ENCODE measurements at regions not wholly inside any gene's neighbourhood (a gene's known extent, or its start where the extent isn't known, plus 50 kb on each side); places are given as distances from the start of the nearest gene placed in this dataset.

DNA sequence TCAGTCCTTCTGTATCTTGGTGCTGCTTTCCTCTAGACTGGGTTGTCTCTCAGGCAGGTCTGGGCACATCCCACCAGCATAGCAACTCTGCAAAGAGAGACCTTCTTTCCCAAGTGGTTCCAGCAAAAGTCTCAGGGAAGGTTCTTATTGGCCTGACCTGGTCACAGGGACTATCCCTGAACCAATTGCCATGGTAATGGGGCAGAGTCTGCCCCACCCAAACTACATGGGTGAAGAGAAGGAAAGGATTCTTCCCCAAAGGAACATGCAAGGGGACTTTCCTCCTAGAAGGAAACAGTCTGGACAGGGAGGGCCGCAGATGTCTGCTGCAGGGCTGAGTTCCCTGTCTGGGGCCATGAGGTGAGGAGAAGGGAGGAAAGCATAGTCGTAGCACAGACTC lies 122.2 kb upstream of the NCOR2 start:
- no peaks in the 10 kb centered on the region for H3K36me3 ChIP-seq (ENCODE audit: control insufficient read depth in 2 of 2, insufficient read depth in 2 of 2, low read length in 1 of 2)
- no peak overlapping the region for H3K4me3 ChIP-seq (ENCODE audit: low read depth in 1 of 2, low read length in 2 of 2)
- no peak overlapping the region for H3K27ac ChIP-seq (ENCODE audit: low read depth in 2 of 2, low read length in 1 of 2)
- no peaks in the 10 kb centered on the region for H3K27me3 ChIP-seq (ENCODE audit: control insufficient read depth in 1 of 2, insufficient read depth in 2 of 2, low read length in 2 of 2)
- H3K9me3 ChIP-seq (ENCODE audit: control insufficient read depth in 2 of 2, insufficient read depth in 1 of 2, low read depth in 1 of 2, low read length in 1 of 2) = peaks cover 0 to 4% of the 10 kb centered on the region in 2 donors
- peaks cover 6 to 9% of the 10 kb centered on the region in 2 donors for H3K4me1 ChIP-seq (ENCODE audit: control insufficient read depth in 2 of 2, insufficient read depth in 2 of 2, low read length in 1 of 2)
- WGBS, 2 donors = 74 to 84% methylated on average over 2 of the region's 2 CpGs

DNA sequence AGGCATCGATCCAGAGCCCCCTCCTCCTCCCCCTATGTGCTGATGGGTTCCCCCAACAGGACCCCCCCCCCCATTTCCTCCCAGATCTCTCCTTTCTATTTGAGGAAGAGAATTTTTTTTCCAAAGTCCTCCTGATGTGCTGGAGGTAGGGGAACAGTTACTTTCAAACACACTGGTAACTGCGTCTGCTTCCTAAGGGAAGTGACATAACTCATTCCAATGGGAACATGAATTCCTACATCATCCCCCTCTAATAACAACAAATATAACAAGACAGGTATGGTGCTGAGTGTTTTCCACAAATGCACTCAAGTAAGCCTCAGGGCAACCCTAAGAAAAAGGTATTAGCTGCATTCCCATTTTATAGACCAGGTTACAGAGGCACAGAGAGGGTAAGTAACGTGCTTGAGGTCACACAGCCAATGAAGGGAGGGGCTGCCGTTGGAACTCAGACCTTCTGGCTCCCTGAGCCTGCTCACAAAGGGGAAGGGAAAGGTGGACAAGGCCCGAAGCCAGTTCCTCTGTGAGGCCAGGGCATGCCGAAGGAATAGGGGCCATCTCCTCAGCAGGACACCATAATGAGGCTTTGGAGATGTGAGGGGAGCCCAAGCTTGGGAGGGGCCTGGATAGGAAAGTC lies 121.1 kb upstream of the NCOR2 start:
- Histone ChIP-seq H3K27ac (ENCODE audit: low read depth in 2 of 2, low read length in 1 of 2) (peak overlapping the region in 1 of 2 donors; percentile 1), H3K4me3 (ENCODE audit: low read depth in 1 of 2, low read length in 2 of 2) (no peak overlapping the region), H3K36me3 (ENCODE audit: control insufficient read depth in 2 of 2, insufficient read depth in 2 of 2, low read length in 1 of 2) (no peaks in the 10 kb centered on the region), H3K27me3 (ENCODE audit: control insufficient read depth in 1 of 2, insufficient read depth in 2 of 2, low read length in 2 of 2) (no peaks in the 10 kb centered on the region), H3K9me3 (ENCODE audit: control insufficient read depth in 2 of 2, insufficient read depth in 1 of 2, low read depth in 1 of 2, low read length in 1 of 2) (peaks cover 0 to 4% of the 10 kb centered on the region in 2 donors), H3K4me1 (ENCODE audit: control insufficient read depth in 2 of 2, insufficient read depth in 2 of 2, low read length in 1 of 2) (peaks cover 8% of the 10 kb centered on the region in 2 donors)
- 63 to 64% methylated on average over 6 of the region's 6 CpGs for WGBS, 2 donors

DNA sequence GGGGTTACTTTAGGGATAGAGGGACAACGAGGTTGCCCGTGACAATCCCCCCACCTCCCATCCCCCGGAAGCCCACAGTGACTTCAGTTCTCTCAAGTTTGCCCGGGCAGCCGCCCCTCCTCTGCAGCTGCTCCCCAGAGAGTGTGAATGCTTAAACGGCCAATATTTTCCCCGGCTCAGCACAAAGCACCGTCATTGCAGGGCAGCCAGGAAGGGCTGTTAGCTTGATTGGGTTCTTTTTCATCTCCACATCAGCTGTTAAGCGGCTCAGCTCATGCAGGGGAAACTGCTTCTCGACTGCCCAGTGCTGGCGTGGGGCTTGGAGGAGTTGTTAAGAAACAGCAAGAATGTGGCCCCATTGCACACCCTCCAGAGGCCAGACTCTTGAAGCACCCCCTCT lies 120.5 kb upstream of the NCOR2 start:
- Histone ChIP-seq H3K27me3 (ENCODE audit: control insufficient read depth in 1 of 2, insufficient read depth in 2 of 2, low read length in 2 of 2) (no peaks in the 10 kb centered on the region), H3K36me3 (ENCODE audit: control insufficient read depth in 2 of 2, insufficient read depth in 2 of 2, low read length in 1 of 2) (no peaks in the 10 kb centered on the region), H3K27ac (ENCODE audit: low read depth in 2 of 2, low read length in 1 of 2) (peak overlapping the region; percentile 1 to 56), H3K4me1 (ENCODE audit: control insufficient read depth in 2 of 2, insufficient read depth in 2 of 2, low read length in 1 of 2) (peaks cover 8 to 9% of the 10 kb centered on the region in 2 donors), H3K4me3 (ENCODE audit: low read depth in 1 of 2, low read length in 2 of 2) (no peak overlapping the region), H3K9me3 (ENCODE audit: control insufficient read depth in 2 of 2, insufficient read depth in 1 of 2, low read depth in 1 of 2, low read length in 1 of 2) (peaks cover 0 to 4% of the 10 kb centered on the region in 2 donors)
- whole genome bisulfite sequencing, 2 donors = 17 to 29% methylated on average over 11 of the region's 11 CpGs

DNA sequence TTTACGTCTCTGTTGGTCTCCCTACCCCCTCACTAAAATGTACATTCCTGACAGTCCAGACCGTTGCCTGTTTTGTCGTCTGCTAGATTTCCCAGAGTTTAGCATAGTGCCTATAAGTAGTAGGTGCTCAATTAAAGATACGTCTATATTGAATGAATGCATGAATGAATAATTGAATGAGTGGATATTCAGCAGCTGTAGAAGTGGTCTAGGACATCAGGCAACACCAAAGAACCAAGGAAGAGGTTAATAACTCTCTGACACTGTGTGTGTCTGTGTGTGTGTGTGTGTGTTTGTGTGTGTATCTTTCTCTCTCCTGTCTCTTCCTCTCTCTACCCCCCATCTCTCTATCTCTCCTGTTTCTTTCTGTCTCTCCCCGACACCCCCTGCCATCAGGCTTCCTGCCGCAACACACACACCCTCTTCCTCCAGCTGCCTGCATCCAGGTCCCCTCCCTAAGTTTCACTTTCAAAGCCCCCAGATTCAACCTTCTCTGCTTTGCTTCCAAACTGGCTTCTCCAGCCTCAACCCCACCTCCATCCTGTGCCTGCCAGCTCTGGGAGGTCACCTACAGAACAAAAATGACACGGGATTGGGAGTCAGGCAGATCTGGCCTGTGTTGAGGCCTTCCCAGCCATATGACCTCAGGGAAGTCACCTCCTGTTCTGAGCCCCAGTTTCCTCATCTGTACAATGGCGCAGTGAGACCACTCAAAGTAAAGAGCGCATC lies 119.9 kb upstream of the NCOR2 start:
- Histone ChIP-seq H3K4me3 (ENCODE audit: low read depth in 1 of 2, low read length in 2 of 2) (no peak overlapping the region), H3K4me1 (ENCODE audit: control insufficient read depth in 2 of 2, insufficient read depth in 2 of 2, low read length in 1 of 2) (peaks cover 10 to 15% of the 10 kb centered on the region in 2 donors)

DNA sequence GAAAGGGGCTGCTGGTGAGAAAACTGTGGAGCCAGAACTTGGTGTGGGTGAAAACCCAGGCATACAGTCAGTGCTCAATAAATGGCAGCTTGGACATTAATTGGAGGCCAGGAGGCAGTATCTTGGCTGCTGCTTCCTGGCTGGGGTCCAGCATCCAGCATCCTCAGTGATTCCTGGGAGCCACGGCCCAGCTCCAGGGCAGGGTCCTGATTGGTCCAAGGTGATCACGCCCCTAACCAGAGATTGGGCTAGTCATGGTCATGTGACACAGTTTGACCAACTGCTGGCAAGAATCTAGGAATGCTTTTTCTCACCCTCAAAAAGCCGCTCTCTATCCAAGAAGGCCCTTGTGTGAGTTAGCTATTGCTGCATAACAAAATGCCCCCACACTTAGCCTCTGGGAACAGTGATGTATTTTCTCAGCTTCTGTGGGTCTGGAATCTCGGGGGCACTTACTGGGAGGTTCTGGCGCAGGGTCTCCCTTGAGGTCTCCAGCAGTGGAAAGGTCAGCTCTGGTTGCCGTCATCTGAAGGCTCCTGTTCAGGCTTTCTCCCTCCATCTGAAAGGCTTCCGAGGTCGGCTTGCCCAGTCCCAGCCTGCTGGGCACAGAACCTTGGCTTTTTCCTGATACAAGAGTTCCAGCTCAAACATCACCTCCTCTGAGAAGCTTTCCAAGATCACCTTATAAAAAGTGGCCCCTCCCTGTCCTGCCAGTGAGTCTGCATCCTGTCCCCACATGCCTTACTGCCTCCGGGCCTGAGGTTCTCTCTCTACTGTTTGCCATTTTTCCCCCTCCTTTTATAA lies 119.2 kb upstream of the NCOR2 start:
- WGBS, 2 donors = 80 to 81% methylated on average over 9 of the region's 9 CpGs
- H3K36me3 ChIP-seq (ENCODE audit: control insufficient read depth in 2 of 2, insufficient read depth in 2 of 2, low read length in 1 of 2) = no peaks in the 10 kb centered on the region
- no peaks in the 10 kb centered on the region for H3K9me3 ChIP-seq (ENCODE audit: control insufficient read depth in 2 of 2, insufficient read depth in 1 of 2, low read depth in 1 of 2, low read length in 1 of 2)
- no peaks in the 10 kb centered on the region for H3K27me3 ChIP-seq (ENCODE audit: control insufficient read depth in 1 of 2, insufficient read depth in 2 of 2, low read length in 2 of 2)
- H3K27ac ChIP-seq (ENCODE audit: low read depth in 2 of 2, low read length in 1 of 2) = peak overlapping the region in 1 of 2 donors; percentile 93
- peaks cover 14 to 23% of the 10 kb centered on the region in 2 donors for H3K4me1 ChIP-seq (ENCODE audit: control insufficient read depth in 2 of 2, insufficient read depth in 2 of 2, low read length in 1 of 2)
- H3K4me3 ChIP-seq (ENCODE audit: low read depth in 1 of 2, low read length in 2 of 2) = no peak overlapping the region

More for the DNA sequence above, 119.9 kb upstream of the NCOR2 start:
- WGBS, 2 donors = 62 to 64% methylated on average over 9 of the region's 9 CpGs
- Histone ChIP-seq H3K9me3 (ENCODE audit: control insufficient read depth in 2 of 2, insufficient read depth in 1 of 2, low read depth in 1 of 2, low read length in 1 of 2) (peaks cover 0 to 2% of the 10 kb centered on the region in 2 donors), H3K27me3 (ENCODE audit: control insufficient read depth in 1 of 2, insufficient read depth in 2 of 2, low read length in 2 of 2) (no peaks in the 10 kb centered on the region), H3K27ac (ENCODE audit: low read depth in 2 of 2, low read length in 1 of 2) (peak overlapping the region in 1 of 2 donors; percentile 56), H3K36me3 (ENCODE audit: control insufficient read depth in 2 of 2, insufficient read depth in 2 of 2, low read length in 1 of 2) (no peaks in the 10 kb centered on the region)

DNA sequence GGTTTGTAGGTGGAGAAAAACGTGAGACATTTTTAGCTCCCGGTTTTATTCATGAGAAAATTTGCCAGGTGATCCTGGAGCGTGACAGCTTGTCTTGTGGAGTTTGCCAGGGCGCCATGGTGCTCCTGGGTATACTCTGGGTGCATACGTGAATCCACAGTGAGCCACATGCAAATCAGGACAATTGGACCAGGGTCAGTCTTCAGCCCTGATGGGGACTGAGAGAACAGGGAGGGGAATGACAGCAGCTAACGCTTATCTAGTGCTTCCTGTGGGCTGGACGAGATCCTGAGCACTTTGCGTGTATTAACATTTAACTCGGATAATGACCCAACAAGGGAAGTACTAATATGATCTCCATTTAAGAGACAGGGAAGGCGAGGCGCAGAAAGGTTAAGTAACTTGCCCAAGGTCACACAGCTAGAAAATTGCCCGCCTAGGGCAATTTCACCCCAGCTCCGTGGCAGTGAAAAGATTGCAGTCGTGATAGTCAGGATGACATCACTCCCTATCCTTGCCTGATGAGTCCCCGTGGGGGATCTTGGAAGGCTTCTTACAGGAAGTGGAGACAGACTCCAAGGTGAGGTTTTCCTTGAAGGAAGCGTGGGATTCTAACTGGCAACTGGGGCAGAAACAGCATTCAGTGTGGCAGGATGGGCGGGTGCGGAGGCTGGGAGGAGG lies 118.4 kb upstream of the NCOR2 start:
- H3K9me3 ChIP-seq (ENCODE audit: control insufficient read depth in 2 of 2, insufficient read depth in 1 of 2, low read depth in 1 of 2, low read length in 1 of 2) = no peaks in the 10 kb centered on the region
- H3K4me1 ChIP-seq (ENCODE audit: control insufficient read depth in 2 of 2, insufficient read depth in 2 of 2, low read length in 1 of 2) = peaks cover 14 to 24% of the 10 kb centered on the region in 2 donors
- no peaks in the 10 kb centered on the region for H3K27me3 ChIP-seq (ENCODE audit: control insufficient read depth in 1 of 2, insufficient read depth in 2 of 2, low read length in 2 of 2)
- H3K36me3 ChIP-seq (ENCODE audit: control insufficient read depth in 2 of 2, insufficient read depth in 2 of 2, low read length in 1 of 2) = no peaks in the 10 kb centered on the region
- 37 to 46% methylated on average over 18 of the region's 18 CpGs for WGBS, 2 donors
- no peak overlapping the region for H3K4me3 ChIP-seq (ENCODE audit: low read depth in 1 of 2, low read length in 2 of 2)
- H3K27ac ChIP-seq (ENCODE audit: low read depth in 2 of 2, low read length in 1 of 2) = peak overlapping the region; percentile 90 to 93

DNA sequence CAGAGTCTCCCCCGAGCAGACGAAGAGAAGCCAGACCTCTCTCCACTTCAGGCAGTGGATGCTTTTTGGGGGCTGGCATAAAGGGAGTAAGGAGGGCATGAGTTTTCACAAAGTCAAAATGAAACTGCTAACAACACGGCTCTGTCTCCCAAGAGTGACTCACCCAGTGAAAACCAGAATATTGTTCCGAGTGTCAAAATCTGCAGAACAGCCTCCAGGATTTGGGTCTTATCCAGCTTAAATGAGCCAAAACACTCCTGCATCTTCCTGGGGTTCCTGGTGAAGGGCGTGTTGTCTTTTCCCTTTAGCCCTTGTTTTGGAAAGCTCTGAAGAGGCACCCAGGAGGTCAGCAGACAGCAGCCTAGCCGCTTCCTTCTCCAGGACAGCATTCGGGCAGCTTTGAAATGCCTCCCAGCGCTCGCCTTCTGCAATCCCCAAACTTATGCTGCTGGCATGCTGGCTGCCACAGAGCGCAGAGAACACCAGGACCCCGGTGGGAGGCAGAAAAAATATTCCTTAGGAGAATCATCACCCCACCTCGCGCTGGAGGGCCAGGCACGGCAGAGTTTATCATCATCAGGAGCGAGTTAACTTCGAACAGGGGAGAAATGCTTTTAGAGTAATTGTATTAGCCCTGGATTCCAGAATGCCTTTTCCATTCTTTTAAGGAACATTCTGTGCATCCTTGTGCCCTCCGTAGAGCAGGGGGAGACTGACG lies 117.7 kb upstream of the NCOR2 start:
- H3K36me3 ChIP-seq (ENCODE audit: control insufficient read depth in 2 of 2, insufficient read depth in 2 of 2, low read length in 1 of 2) = no peaks in the 10 kb centered on the region
- no peaks in the 10 kb centered on the region for H3K9me3 ChIP-seq (ENCODE audit: control insufficient read depth in 2 of 2, insufficient read depth in 1 of 2, low read depth in 1 of 2, low read length in 1 of 2)
- H3K27ac ChIP-seq (ENCODE audit: low read depth in 2 of 2, low read length in 1 of 2) = peak overlapping the region; percentile 90 to 93
- peak overlapping the region; percentile 10 to 33 for H3K4me3 ChIP-seq (ENCODE audit: low read depth in 1 of 2, low read length in 2 of 2)
- H3K27me3 ChIP-seq (ENCODE audit: control insufficient read depth in 1 of 2, insufficient read depth in 2 of 2, low read length in 2 of 2) = no peaks in the 10 kb centered on the region
- H3K4me1 ChIP-seq (ENCODE audit: control insufficient read depth in 2 of 2, insufficient read depth in 2 of 2, low read length in 1 of 2) = peaks cover 14 to 24% of the 10 kb centered on the region in 2 donors
- WGBS, 2 donors = 24 to 32% methylated on average over 18 of the region's 18 CpGs

DNA sequence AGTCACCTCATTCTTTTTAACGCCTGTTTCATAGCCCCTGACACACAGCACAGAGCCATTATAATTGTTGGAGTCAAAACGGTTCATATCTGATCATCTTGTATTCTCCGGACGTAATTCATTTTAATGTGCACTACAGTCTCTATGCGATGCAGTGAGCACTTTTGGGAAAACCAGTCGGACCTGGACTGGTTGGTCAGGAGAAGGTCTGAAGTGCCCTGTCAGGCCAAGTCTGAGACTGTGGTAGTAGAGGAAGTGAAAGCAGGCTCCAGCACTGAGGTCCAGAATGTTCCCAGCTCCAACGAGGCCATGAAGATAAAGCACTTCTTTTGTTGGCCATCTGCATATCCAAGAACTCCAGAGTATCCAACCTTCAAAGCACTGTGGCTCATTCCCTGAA lies 117.1 kb upstream of the NCOR2 start:
- peak overlapping the region; percentile 10 to 33 for H3K4me3 ChIP-seq (ENCODE audit: low read depth in 1 of 2, low read length in 2 of 2)

More for the DNA sequence above, 117.1 kb upstream of the NCOR2 start:
- Histone ChIP-seq H3K36me3 (ENCODE audit: control insufficient read depth in 2 of 2, insufficient read depth in 2 of 2, low read length in 1 of 2) (no peaks in the 10 kb centered on the region), H3K9me3 (ENCODE audit: control insufficient read depth in 2 of 2, insufficient read depth in 1 of 2, low read depth in 1 of 2, low read length in 1 of 2) (no peaks in the 10 kb centered on the region), H3K27me3 (ENCODE audit: control insufficient read depth in 1 of 2, insufficient read depth in 2 of 2, low read length in 2 of 2) (no peaks in the 10 kb centered on the region), H3K4me1 (ENCODE audit: control insufficient read depth in 2 of 2, insufficient read depth in 2 of 2, low read length in 1 of 2) (peaks cover 14 to 24% of the 10 kb centered on the region in 2 donors), H3K27ac (ENCODE audit: low read depth in 2 of 2, low read length in 1 of 2) (peak overlapping the region; percentile 90 to 93)
- 33 to 47% methylated on average over 7 of the region's 7 CpGs for WGBS, 2 donors
